GM18498 (cell line): ENCODE measurements at regions not wholly inside any gene's neighbourhood (a gene's known extent, or its start where the extent isn't known, plus 50 kb on each side); places are given as distances from the start of the nearest gene placed in this dataset.
"Not testable (repeated sequence)": the region's sequence is repeated elsewhere in the genome, so short reads cannot be mapped to it uniquely, and the experiment has no call there.

Experiments used
- ATAC-seq: cut with Tn5 transposase; IDR thresholded peaks from one replicate; pipeline ENCODE4 v1.9.1; 2021; ENCODE audit warnings: mild to moderate bottlenecking, moderate library complexity; ENCODE audit not compliant: unreplicated experiment

DNA sequence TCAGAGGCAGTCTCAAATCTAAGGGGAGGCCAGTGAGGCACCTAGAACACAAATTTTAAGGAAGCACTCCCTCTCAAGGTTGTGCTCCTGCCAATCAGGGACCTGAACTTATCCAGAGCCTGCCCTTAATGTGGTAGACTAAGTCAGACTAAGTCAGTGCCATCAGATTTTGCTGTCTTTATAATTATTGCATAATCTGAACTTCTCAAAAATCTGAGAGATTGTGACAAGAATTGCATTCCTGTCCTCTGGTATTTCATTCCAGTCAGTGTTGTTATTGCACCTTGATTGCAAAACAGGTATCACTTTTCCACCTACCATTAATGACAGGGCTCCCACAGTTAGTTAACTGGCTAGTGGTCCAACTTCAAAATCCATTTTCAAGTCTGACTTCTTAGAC lies 197.1 kb upstream of the HCN1 start:
- no peak for ATAC-seq

DNA sequence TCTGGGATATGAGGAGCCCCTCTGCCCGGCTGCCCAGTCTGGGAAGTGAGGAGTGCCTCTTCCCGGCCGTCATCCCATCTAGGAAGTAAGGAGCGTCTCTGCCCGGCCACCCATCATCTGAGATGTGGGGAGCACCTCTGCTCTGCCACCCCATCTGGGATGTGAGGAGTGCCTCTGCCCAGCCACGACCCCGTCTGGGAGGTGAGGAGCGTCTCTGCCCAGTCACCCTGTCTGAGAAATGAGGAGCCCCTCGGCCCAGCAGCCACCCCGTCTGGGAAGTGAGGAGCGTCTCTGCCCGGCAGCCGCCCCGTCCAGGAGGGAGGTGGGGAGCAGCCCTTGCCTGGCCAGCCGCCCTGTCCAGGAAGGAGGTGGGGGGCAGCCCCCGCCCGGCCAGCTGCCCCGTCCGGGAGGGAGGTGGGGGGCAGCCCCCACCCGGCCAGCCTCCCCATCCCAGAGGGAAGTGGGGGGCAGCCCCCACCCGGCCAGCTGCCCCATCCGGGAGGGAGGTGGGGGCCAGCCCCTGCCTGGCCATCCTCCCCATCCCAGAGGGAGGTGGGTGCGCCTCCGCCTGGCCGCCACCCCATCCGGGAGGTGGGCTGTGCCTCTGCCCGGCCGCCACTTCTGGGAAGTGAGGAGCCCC lies 194.4 kb upstream of the HCN1 start:
- ATAC-seq: not testable (repeated sequence)

DNA sequence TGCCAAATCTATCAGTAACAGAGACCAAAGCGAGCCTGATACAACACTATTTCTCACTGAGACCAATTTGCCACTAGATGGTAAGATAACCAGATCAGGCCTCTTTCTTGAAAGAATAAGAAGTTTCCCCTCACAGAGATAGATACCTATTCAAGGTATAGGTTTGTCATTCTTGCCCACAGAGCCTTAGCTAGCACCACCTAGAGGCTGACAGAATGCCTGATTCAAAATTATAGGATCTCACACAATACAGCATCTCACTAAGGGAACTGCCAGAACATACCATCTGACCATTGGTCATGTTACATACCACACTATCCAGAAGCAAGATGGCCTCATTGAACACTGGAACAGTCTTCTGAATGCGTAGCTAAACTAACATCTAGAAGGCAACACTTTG lies 166.6 kb upstream of the HCN1 start:
- no peak for ATAC-seq

DNA sequence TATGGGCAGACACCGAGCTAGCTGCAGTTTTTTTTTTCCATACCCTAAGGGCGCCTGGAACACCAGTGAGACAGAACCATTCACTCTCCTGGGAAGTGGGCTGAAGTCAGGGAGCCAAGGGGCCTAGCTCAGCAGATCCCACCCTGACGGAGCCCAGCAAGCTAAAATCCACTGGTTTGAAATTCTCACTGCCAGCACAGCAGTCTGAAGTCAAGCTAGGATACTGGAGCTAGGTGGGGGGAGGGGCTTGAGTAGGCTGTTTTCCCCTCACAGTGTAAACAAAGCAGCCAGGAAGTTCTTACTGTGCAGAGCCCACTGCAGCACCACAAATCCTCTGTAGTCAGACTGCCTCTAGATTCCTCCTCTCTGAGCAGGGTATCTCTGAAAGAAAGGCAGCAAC lies 151.7 kb upstream of the HCN1 start:
- no peak for ATAC-seq

DNA sequence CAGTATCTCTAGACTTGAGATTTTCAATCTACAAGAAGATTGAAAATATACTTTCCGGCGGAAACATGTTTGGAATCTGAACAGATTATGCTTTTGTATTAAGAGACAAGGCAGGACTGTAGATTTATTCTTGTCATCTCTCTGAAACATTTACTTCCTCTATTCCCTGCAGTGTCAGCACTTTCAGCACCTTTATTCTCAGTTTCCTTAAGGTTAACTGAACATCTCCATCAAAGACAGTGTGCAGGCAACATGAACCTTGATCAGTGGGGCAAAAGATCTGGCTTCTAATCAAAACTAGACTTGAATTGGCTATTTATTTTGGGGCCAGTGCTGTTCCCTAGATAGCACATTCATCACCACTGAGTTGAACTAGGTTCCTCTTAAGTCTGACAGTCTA lies 129.9 kb upstream of the HCN1 start:
- no peak for ATAC-seq

DNA sequence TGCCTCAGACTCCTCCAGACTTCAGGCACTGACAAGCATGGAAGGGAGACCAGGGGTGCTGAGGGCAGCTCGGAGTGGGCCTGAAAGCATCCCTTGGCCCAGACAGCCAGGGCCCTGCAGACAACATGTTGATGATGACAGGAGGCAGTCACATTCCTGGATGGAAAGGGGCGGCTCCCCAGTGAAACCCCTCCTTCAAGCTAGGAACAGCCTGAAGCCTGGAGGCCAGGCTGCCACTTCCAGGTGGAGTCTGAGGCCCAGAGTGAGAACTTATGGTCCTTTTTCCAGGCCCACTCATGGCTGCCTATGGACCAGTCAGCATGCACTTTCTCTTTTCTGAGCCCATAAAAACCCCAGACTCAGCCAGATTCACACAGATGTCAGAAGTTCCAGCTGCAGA lies 104.2 kb upstream of the HCN1 start:
- ATAC-seq: no peak

DNA sequence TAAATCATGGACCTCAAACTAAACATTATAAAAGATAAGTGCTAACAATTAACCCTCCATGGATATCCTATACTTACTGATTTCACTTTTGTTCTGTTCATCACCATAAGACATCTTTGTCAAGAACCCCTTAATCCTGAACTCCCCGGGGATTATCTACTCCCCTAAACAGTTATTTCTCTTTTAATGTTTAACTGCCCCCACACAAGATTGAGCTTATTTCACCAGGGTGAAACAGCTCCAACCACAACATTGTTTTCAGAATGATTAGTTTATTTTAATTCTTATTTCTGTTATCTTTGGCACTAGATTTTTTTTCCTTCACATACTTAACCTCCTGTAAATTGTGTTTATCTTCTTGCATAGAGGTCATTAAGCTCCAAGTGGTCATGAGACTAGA lies 103.2 kb upstream of the HCN1 start:
- ATAC-seq: no peak

DNA sequence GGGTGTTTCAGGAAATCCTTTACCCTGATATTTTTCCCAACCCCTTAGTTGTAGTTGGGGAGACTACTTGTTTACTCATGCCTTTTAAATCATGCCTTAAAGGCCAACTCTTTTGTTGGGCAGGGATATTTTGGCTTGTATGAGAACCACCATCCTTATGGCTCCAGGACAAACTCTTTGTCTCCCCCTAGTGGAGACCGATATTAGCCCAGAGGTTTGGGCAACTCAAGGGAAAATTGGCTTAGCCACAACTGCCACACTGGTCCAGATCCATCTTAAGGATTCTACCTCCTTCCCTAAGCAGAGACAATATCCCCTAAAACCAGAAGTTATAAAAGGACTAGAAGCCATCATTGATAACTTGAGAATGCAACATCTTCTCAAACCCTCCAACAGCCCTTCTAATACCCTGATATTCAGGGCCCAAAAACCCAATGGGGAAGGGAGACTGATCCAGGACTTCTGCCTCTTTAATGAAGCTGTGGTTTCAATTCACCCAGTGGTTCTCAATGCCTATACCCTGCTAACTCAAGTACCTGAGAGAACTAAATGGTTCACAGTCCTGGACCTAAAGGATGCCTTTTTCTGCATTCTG lies 100.9 kb upstream of the HCN1 start:
- no peak for ATAC-seq

DNA sequence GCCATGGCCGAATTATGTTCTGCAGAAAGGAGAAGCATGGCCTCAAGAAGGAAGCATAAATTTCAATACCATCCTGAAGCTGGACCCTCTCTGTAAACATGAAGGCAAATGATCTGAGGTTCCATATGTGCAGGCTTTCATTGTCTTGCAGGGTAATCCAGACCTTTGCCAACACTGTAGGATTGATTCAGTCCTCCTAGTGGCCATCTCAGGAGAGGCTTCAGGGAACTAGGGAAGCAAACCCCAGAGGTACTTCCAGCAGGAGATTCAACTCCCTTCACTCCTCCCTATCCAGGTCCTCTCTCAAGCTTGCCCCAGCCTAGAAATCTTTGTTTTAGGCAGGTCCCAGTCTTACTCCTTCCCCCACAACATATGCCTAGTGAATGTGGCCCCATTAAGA lies 99.3 kb upstream of the HCN1 start:
- no peak for ATAC-seq

DNA sequence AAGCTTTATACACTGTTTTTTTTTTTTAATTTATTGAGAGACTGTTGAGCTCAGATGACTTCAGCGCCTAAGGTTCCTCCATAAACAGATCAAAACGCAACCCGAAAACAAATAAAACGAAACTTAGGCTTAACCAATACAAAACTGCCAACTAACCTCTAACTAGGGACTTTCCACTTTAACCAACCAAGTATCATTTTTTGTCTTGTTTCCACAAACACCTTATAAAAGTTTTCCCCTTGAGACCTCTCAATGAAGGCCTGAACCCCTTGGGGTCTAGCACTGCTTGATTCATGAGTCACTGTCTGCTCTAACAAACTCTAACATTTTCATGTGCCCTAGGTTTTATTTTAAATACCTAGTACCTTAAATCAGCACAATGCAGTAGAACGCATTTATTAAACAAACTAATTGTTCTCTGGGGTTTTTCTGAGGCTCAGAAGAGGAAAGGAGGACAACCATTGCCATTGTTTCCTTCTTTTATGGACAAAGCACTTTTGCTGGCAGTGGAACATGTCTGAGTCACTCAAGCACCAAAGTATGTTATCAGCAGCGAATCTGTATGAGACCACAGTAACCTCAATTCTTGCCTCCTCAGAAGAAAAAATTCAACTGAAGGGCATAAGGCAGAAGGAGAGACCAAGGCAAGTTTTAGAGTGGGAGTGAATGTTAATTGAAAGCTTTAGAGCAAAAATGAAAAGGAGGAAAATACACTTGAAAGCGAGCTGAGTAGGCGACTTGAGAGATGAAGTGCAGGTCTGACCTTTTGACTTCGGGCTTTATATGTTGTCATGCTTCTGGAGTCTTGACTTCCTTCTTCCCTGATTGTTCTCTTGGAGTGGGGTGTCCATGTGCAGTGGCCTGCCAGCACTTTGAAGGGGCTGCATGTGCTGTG lies 97.7 kb upstream of the HCN1 start:
- peak; percentile 83 for ATAC-seq

DNA sequence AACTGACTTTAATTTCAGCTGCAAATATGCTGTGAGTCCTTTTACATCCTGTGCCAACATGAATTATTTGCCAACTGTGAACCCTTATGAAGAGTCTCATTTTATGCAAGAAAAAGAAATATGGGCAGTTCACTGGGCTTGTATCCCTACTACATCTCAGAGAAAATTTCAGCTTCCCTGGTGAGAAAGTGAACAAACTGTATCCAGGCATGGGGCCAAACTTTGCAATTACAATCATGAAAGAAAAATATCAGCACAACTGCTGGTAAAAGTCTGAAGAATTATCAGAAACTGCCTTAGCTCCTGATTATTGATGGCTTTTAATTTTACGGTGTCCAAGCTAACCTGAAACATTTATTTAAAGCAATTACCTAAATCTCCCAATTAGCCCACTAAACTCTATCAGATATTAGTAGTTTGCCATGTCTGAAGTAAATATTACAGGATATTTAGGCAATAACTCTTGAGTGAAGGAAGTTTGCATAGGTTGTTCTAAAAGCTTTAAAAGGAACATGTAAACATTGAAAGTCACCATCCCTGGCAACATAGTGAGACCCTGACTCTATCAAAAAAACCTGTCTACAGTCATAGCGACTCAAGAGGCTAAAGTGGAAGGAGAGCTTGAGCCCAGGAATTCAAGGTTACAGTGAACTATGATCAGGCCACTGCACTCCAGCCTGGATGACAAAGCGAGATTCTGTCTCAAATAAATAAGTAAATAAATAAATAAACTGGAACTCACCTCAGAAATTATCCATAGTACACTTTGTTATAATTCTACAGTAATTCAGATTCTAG lies 83.9 kb upstream of the HCN1 start:
- no peak for ATAC-seq

DNA sequence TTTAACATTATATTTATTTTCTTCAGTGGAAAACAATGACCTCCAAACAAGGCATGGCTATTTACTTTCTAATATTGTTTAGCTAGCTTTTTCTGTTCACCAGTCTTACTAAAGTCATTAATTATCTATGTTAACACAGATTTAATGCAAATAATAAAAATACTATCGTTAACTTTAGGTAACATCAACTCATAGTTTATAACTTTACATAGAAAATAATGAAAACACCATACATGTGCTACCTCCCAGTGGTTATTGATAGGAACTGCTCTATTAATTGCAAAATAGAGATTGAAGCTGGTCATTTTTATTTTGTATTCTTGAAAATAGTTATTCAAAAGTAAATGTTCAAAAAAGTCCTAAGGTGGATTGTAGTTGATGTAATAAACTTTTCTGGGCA lies 78.3 kb upstream of the HCN1 start:
- ATAC-seq: no peak

DNA sequence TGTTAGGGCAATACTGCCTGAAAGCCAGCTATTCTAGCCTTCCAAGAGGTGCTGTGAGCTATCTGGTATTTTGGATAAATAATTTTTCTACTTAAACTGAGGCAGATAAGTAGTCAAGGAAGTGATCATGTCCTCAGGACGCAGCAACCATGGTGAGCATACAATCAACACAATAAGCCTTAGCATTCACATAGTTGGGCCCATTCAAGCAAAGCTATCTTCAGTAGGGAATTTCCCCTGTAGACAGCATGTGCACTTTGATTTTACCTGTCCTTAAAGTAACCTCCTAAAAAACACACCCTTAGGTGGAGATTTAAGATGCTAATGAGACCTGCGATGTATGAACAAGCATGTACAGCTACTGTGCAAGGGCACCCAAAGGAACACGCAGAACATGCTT lies 76.2 kb upstream of the HCN1 start:
- no peak for ATAC-seq

DNA sequence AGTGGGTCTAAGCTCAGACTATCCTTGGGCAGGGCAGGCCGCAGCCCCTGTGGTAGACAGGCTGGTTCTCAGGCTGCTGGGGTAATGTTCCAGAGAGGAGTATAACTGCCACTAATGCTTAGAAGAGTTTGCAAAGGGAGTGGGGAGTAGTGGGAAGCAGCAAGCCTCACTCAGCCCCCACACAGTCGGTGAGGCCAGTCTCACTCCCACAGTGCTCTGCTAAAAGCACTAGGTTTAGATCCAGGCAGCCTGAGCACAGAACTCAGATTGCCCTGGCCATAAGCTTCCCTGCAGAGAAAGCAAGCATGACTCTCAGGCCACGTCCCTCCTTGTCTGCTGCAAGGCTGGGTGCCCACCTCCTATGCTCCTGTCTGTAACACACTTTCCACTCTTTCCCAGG lies 69.4 kb upstream of the HCN1 start:
- ATAC-seq: no peak

DNA sequence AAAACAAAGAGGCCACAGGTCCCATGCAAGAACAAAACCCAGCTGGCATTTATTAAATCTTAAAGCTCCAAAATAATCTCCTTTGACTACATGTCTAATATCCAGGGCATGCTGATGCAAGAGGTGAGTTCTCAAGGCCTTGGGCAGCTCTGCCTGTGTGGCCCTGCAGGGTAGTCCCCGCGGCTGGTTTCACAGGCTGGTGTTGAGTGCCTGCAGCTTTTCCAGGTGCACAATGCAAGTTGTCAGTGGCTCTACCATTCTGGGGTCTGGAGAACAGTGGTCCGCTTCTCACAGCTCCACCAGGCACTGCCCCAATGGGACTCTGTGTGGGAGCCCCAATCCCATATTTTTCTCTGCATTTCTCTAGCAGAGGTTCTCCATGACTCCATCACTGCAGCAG lies 54.4 kb upstream of the HCN1 start:
- no peak for ATAC-seq

DNA sequence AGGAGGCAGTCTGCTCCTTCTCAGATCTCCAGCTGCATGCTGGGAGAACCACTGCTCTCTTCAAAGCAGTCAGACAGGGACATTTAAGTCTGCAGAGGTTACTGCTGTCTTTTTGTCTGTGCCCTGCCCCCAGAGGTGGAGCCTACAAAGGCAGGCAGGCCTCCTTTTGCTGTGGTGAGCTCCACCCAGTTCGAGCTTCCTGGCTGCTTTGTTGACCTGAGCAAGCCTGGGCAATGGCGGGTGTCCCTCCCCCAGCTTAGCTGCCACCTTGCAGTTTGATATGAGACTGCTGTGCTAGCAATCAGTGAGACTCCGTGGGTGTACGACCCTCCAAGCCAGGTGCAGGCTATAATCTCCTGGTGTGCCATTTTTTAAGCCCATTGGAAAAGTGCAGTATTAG lies 52.3 kb upstream of the HCN1 start:
- not testable (repeated sequence) for ATAC-seq
